ENCODE measurements at regions not wholly inside any gene's neighbourhood (a gene's known extent, or its start where the extent isn't known, plus 50 kb on each side); places are given as distances from the start of the nearest gene placed in this dataset.

DNA sequence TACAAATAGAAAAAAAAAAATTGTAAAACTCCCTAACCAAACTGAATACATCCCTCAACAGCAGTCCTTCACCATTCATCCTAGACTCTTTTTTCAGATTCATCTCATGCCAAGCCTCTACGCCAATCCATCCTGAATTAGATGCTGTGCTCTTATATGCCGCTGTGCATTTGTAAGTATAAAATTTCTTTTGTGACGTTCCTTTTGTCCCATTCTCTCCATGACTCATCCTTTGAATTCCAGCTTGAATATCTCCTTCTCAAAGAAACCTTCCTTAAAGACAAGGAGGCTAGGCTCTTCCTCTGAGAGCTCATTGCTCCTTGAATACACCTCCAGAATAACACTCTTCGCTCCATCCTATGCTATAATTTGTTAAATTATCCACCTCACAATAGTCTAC, 359.2 kb downstream of the RMST start:
- TF ChIP-seq, protein P1, sequence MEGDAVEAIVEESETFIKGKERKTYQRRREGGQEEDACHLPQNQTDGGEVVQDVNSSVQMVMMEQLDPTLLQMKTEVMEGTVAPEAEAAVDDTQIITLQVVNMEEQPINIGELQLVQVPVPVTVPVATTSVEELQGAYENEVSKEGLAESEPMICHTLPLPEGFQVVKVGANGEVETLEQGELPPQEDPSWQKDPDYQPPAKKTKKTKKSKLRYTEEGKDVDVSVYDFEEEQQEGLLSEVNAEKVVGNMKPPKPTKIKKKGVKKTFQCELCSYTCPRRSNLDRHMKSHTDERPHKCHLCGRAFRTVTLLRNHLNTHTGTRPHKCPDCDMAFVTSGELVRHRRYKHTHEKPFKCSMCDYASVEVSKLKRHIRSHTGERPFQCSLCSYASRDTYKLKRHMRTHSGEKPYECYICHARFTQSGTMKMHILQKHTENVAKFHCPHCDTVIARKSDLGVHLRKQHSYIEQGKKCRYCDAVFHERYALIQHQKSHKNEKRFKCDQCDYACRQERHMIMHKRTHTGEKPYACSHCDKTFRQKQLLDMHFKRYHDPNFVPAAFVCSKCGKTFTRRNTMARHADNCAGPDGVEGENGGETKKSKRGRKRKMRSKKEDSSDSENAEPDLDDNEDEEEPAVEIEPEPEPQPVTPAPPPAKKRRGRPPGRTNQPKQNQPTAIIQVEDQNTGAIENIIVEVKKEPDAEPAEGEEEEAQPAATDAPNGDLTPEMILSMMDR (IDR thresholded peaks at IDR 0.05; ENCODE audit: low read length), result no peak
- TF ChIP-seq EZH2 (IDR thresholded peaks at IDR 0.05; ENCODE audit: borderline replicate concordance, low read length), result no peak
